HepG2 (cell line): ENCODE measurements at regions not wholly inside any gene's neighbourhood (a gene's known extent, or its start where the extent isn't known, plus 50 kb on each side); places are given as distances from the start of the nearest gene placed in this dataset.

ENCODE experiments used
- ATAC-seq: fragments of 200-7000 bp; cut with Tn5 transposase; 3 replicates; pipeline ENCODE4 v1.9.1; 2020; ENCODE audit warnings: mild to moderate bottlenecking, moderate library complexity
- BruUV-seq: library from RNA; stranded (reverse); fragments of 400-500 nt; replicated peaks from 2 replicates; lab custom pipeline; 2021; lab: Mats Ljungman, UMichigan
- CTCF ChIA-PET: fragments of 300-600 bp; formaldehyde crosslinking; extraction: SDS; loops from one replicate; lab custom pipeline; 2021; ENCODE audit warnings: low total read pairs, inconsistent platforms, low intra/inter-chr PET ratio; lab: Yijun Ruan, JAX
- POLR2A ChIA-PET: fragments of 350-600 bp; sonication (Branson Sonifier 250); formaldehyde crosslinking; loops from one replicate; lab custom pipeline; 2020; ENCODE audit warnings: antibody characterized with exemption, inconsistent platforms; lab: Yijun Ruan, JAX
- DNase-seq: peaks from one replicate; pipeline ENCODE4 v3.0.0-alpha.2; 2015; ENCODE audit warnings: low spot score
- FAIRE-seq: peaks from 3 replicates; lab custom pipeline; 2011; peaks lifted over from hg19 to GRCh38; lab: Jason Lieb, UNC
- H2AFZ ChIP-seq: one replicate; pipeline ENCODE4 v1.6.1; 2011; ENCODE audit warnings: low read length, inconsistent platforms
- H3K27ac ChIP-seq: fragments of 300-600 bp; 3 replicates; pipeline ENCODE4 v1.8.0; 2011; ENCODE audit warnings: mixed run types, mild to moderate bottlenecking, mixed read lengths, low read length, inconsistent platforms; ENCODE audit not compliant: insufficient read depth; ENCODE audit errors: extremely low read length
- H3K27me3 ChIP-seq, 2 experiments: fragments of 200-600 bp in 1 of 2; 2 replicates in 1 of 2; 3 replicates in 1 of 2; pipeline versions ENCODE4 v1.6.0 to v1.8.0; 2011; ENCODE audit warnings: low read length in 2 of 2, mild to moderate bottlenecking in 2 of 2, moderate library complexity in 2 of 2, inconsistent platforms in 1 of 2; ENCODE audit not compliant: insufficient read depth in 2 of 2, control insufficient read depth in 1 of 2
- H3K36me3 ChIP-seq, 2 experiments: fragments of 200-600 bp in 1 of 2; replicated peaks in 1 of 2; 2 replicates in 1 of 2; 3 replicates in 1 of 2; pipeline versions ENCODE4 v1.5.1 to v1.8.0; 2011; ENCODE audit warnings: low read length in 2 of 2, inconsistent platforms in 1 of 2; ENCODE audit not compliant: insufficient read depth in 2 of 2, control insufficient read depth in 1 of 2
- H3K4me1 ChIP-seq: 2 replicates; pipeline ENCODE4 v1.5.1; 2012; ENCODE audit warnings: low read length, inconsistent platforms; ENCODE audit not compliant: insufficient read depth
- H3K4me2 ChIP-seq: 2 replicates; pipeline ENCODE4 v1.6.0; 2011; ENCODE audit warnings: low read depth, low read length, inconsistent platforms
- H3K4me3 ChIP-seq, 3 experiments: fragments of 200-600 bp in 1 of 3; sonication (generic), shearing (Covaris generic) in 1 of 3; replicated peaks in 1 of 3; 2 replicates each; pipeline ENCODE4 v1.5.1; 2011 to 2016; ENCODE audit warnings: low read length in 3 of 3, inconsistent platforms in 2 of 3, low read depth in 2 of 3, mild to moderate bottlenecking in 2 of 3, control low read depth in 1 of 3, mixed read lengths in 1 of 3; ENCODE audit not compliant: insufficient read depth in 1 of 3
- H3K79me2 ChIP-seq: one replicate; pipeline ENCODE4 v1.6.1; 2011; ENCODE audit warnings: low read length, inconsistent platforms; ENCODE audit not compliant: insufficient read depth
- H3K9ac ChIP-seq: 2 replicates; pipeline ENCODE4 v1.6.0; 2011; ENCODE audit warnings: mild to moderate bottlenecking, low read depth, low read length, inconsistent platforms; ENCODE audit not compliant: insufficient read depth
- H3K9me3 ChIP-seq: 2 replicates; pipeline ENCODE4 v1.5.1; 2012; ENCODE audit warnings: mild to moderate bottlenecking, low read length
- H4K20me1 ChIP-seq: 2 replicates; pipeline ENCODE4 v1.6.0; 2011; ENCODE audit warnings: inconsistent platforms, mild to moderate bottlenecking, low read length, moderate library complexity; ENCODE audit not compliant: insufficient read depth
- AHR ChIP-seq: IDR thresholded peaks from 2 replicates; pipeline ENCODE4 v1.6.1; 2018; ENCODE audit warnings: missing genetic modification reagents, missing compliant biosample characterization
- CEBPB ChIP-seq: IDR thresholded peaks from 2 replicates; pipeline ENCODE4 v1.6.1; 2011; ENCODE audit warnings: low read depth, low read length, improper control_type of control experiment, borderline replicate concordance
- CEBPG ChIP-seq: IDR thresholded peaks from 2 replicates; pipeline ENCODE4 v1.6.1; 2016
- KLF12 ChIP-seq: sonication (generic); formaldehyde crosslinking; IDR thresholded peaks from 2 replicates; pipeline ENCODE4 v1.4.0; 2020; ENCODE audit warnings: missing genetic modification reagents, borderline replicate concordance
- ZFP36 ChIP-seq: fragments of 150-350 bp; IDR thresholded peaks from 2 replicates; pipeline ENCODE4 v1.6.1; 2018; ENCODE audit warnings: borderline replicate concordance, low read length, low read depth; ENCODE audit not compliant: partially characterized antibody
- ZNF24 ChIP-seq: fragments of 450-650 bp; IDR thresholded peaks from 2 replicates; pipeline ENCODE4 v1.6.1; 2017; ENCODE audit warnings: antibody characterized with exemption, mild to moderate bottlenecking
- ZNF546 ChIP-seq: sonication (generic); formaldehyde crosslinking; conservative IDR thresholded peaks from 2 replicates; pipeline ENCODE4 v1.8.1; 2023; ENCODE audit warnings: mild to moderate bottlenecking, missing genetic modification reagents
- ZNF83 ChIP-seq: sonication (generic); formaldehyde crosslinking; IDR thresholded peaks from 2 replicates; pipeline ENCODE4 v1.4.0; 2020; ENCODE audit warnings: missing genetic modification reagents, mild to moderate bottlenecking, borderline replicate concordance
- WGBS: methylation state at CpG from one replicate; pipeline ENCODE4 v1.1.6; 2017; ENCODE audit warnings: low lambda C conversion rate; 5-methylcytosine and 5-hydroxymethylcytosine counted together
- in situ Hi-C: cut with HindIII; loops from 2 replicates; pipeline ENCODE4 v1.10.0; 2017; ENCODE audit warnings: low pct_unique_long_range_greater_than_20kb; ENCODE audit not compliant: extremely low pct_ligation_motif_present
- intact Hi-C: fragments of 100-400 bp; cut with micrococcal nuclease; formaldehyde crosslinking; loops from one replicate; pipeline ENCODE4 v1.10.0; 2022; ENCODE audit not compliant: unreplicated experiment

DNA sequence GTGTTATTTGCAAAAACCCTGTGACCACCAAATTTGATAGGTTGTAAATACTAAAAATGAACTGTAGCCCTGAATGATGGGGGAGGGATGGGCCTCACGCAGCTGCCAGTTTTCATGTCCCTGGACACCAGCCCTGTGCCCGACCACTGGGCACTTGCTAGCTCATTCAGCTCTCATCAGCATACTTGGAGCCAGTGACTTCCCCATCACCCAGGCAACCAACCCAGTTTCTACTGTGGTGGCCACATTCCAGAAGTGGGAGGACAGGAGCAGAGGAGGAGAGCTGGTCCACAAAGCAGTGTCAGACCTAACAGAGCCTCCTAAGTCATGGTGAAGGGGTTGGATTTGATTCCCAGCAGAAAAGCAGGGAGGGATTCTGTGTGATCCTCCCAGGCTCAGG is 128.2 kb downstream of the CPEB2 start:
- intact Hi-C loops = no loop called here
- no peaks in the 10 kb centered on the region for H3K4me1 ChIP-seq
- ATAC-seq (no peak), FAIRE-seq (no peak), DNase-seq (no peak)
- ChIA-PET POLR2A (no interaction called here), CTCF (no interaction called here)
- H2AFZ ChIP-seq = no peak overlapping the region
- no peaks in the 10 kb centered on the region for H3K27me3 ChIP-seq
- no peak overlapping the region for H3K9ac ChIP-seq
- H3K79me2 ChIP-seq = no peaks in the 10 kb centered on the region
- no peak for TF ChIP-seq ZFP36
- TF ChIP-seq ZNF546 (CRISPR knock-in tag) = no peak
- no peak for TF ChIP-seq AHR (CRISPR knock-in tag)
- TF ChIP-seq CEBPG (CRISPR knock-in tag) = no peak
- no peak for TF ChIP-seq ZNF24
- TF ChIP-seq ZNF83 (CRISPR knock-in tag) = no peak
- no peak overlapping the region for H3K4me2 ChIP-seq
- peaks cover 2% of the 10 kb centered on the region; the same call in 1 of the 2 replicates for H3K9me3 ChIP-seq
- no TSS peak for BruUV-seq
- WGBS = 83% methylated on average over 2 of the region's 2 CpGs
- no peaks in the 10 kb centered on the region for H4K20me1 ChIP-seq
- no peaks in the 10 kb centered on the region for H3K36me3 ChIP-seq
- no peak overlapping the region for H3K4me3 ChIP-seq
- H3K27ac ChIP-seq = no peak overlapping the region
- in situ Hi-C loops = no loop called here

DNA sequence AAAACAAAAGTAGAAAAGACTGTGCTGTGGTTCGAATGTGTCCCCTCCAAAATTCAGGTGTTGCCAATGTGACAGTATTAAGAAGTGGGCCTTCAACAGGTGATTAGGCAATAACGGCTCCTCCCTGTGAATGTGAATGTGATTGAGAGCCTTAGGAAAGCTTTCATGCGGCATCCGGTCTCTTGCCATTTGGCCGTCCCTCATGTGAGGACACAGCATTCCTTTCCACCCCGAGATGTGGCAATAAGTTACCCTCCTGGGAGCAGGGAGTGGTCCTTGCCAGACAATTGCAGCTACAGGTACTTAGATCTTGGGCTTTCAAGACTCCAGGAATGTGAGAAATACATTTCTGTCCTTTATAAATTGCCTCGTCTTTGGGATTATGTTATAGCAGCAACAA is 129.3 kb downstream of the CPEB2 start:
- no peak overlapping the region for H2AFZ ChIP-seq
- H3K79me2 ChIP-seq = no peaks in the 10 kb centered on the region
- FAIRE-seq (no peak), DNase-seq (peak; percentile 34), ATAC-seq (peak; percentile 47; the same call in 1 of the 3 replicates)
- no peak overlapping the region for H3K4me3 ChIP-seq
- 2% methylated on average over 4 of the region's 7 CpGs for WGBS
- H3K4me1 ChIP-seq = no peaks in the 10 kb centered on the region
- H3K9ac ChIP-seq = no peak overlapping the region
- ChIA-PET POLR2A (no interaction called here), CTCF (no interaction called here)
- no peaks in the 10 kb centered on the region for H3K27me3 ChIP-seq
- in situ Hi-C loops (no loop called here), intact Hi-C loops (no loop called here)
- H4K20me1 ChIP-seq = no peaks in the 10 kb centered on the region
- H3K9me3 ChIP-seq = peaks cover 9% of the 10 kb centered on the region; the same call in 1 of the 2 replicates
- no peak overlapping the region for H3K4me2 ChIP-seq
- no TSS peak for BruUV-seq
- no peaks in the 10 kb centered on the region for H3K36me3 ChIP-seq
- H3K27ac ChIP-seq = no peak overlapping the region
- TF ChIP-seq CEBPB (peak; percentile 75), CEBPG (CRISPR knock-in tag) (peak; percentile 62), KLF12 (no peak)
